SU-DHL-6 (cell line): ENCODE measurements at regions not wholly inside any gene's neighbourhood (a gene's known extent, or its start where the extent isn't known, plus 50 kb on each side); places are given as distances from the start of the nearest gene placed in this dataset.

Experiments
- H2AFZ ChIP-seq: fragments of 200-600 bp; sonication (generic); 2 replicates; pipeline ENCODE4 v1.6.1; 2014; ENCODE audit warnings: low read depth, mild to moderate bottlenecking, moderate library complexity, mixed read lengths, antibody characterized with exemption, low read length; ENCODE audit not compliant: severe bottlenecking
- H3F3A ChIP-seq: fragments of 200-600 bp; shearing (Covaris generic); 2 replicates; pipeline ENCODE4 v1.6.0; 2016; ENCODE audit warnings: antibody characterized with exemption, mild to moderate bottlenecking; ENCODE audit not compliant: insufficient read depth
- H3K27ac ChIP-seq: fragments of 200-600 bp; sonication (generic); 2 replicates; pipeline ENCODE4 v1.5.1; 2016; ENCODE audit warnings: low read depth, mild to moderate bottlenecking, low read length, moderate library complexity, mixed read lengths
- H3K27me3 ChIP-seq: fragments of 200-600 bp; sonication (generic), shearing (Covaris generic); 2 replicates; pipeline ENCODE4 v1.6.0; 2014; ENCODE audit warnings: mild to moderate bottlenecking, low read length
- H3K36me3 ChIP-seq: fragments of 200-600 bp; sonication (generic); 2 replicates; pipeline ENCODE4 v1.6.1; 2014; ENCODE audit warnings: mild to moderate bottlenecking, low read length, mixed read lengths
- H3K4me2 ChIP-seq: fragments of 300-600, 200-600 bp; shearing (Covaris generic), sonication (generic); 2 replicates; pipeline ENCODE4 v1.6.0; 2014; ENCODE audit warnings: low read length, low read depth, mild to moderate bottlenecking; ENCODE audit not compliant: poor library complexity, severe bottlenecking
- H3K4me3 ChIP-seq: fragments of 200-600 bp; sonication (generic); 2 replicates; pipeline ENCODE4 v1.5.1; 2014; ENCODE audit warnings: antibody characterized with exemption, low read length, mild to moderate bottlenecking, mixed read lengths; ENCODE audit not compliant: insufficient read depth, poor library complexity, severe bottlenecking
- H3K79me2 ChIP-seq: fragments of 200-600 bp; sonication (generic); 2 replicates; pipeline ENCODE4 v1.6.1; 2014; ENCODE audit warnings: mild to moderate bottlenecking, low read length, moderate library complexity; ENCODE audit not compliant: insufficient read depth
- H3K9ac ChIP-seq: fragments of 200-600 bp; sonication (generic); 2 replicates; pipeline ENCODE4 v1.7.0; 2014; ENCODE audit warnings: mild to moderate bottlenecking, low read length
- H3K9me2 ChIP-seq: fragments of 200-600 bp; sonication (generic); replicated peaks from 2 replicates; pipeline ENCODE4 v1.6.1; 2014; ENCODE audit warnings: low read length; ENCODE audit not compliant: insufficient read depth
- H3K9me3 ChIP-seq: fragments of 200-600 bp; sonication (generic); 2 replicates; pipeline ENCODE4 v1.6.1; 2014; ENCODE audit warnings: low read length, mixed read lengths; ENCODE audit not compliant: insufficient read depth
- H4K20me1 ChIP-seq: fragments of 200-600 bp; sonication (generic); 2 replicates; pipeline ENCODE4 v1.6.1; 2014; ENCODE audit warnings: low read depth, mild to moderate bottlenecking, antibody characterized with exemption, low read length, moderate library complexity, mixed read lengths
- EZH2phosphoT487 ChIP-seq: fragments of 200-600 bp; sonication (generic), shearing (Covaris generic); conservative IDR thresholded peaks from 2 replicates; pipeline ENCODE4 v1.6.1; 2018; ENCODE audit warnings: mild to moderate bottlenecking, antibody characterized with exemption, low read length, moderate library complexity, mixed read lengths
- TF ChIP-seq, protein P1 (sequence below): fragments of 200-600 bp; sonication (generic); IDR thresholded peaks from one replicate; pipeline ENCODE4 v1.5.1; 2017; ENCODE audit warnings: antibody characterized with exemption, mild to moderate bottlenecking, low read length, moderate library complexity; ENCODE audit not compliant: insufficient read depth, poor library complexity, severe bottlenecking

DNA sequence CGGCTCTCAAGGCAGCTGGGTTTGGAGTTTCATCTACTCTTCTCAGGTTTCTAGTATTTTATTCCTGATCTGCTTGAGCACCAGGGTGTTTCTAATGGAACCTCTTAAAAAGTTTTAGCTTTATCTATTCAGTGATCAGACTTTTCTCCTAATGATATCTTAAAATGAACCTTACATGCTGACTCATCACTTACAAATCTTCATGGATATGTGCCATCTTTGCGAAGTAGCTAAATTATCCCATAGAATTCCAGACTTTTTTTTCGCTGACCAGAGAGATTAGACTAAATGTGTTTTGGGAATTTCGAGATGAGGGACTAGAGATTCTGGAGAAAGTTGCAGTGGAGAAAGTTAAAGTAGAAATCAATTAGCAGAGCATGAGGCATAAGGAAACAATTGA lies 401.0 kb downstream of the GRB14 start:
- no peaks in the 10 kb centered on the region for H3K79me2 ChIP-seq
- no peak for TF ChIP-seq EZH2phosphoT487
- TF ChIP-seq, protein P1, sequence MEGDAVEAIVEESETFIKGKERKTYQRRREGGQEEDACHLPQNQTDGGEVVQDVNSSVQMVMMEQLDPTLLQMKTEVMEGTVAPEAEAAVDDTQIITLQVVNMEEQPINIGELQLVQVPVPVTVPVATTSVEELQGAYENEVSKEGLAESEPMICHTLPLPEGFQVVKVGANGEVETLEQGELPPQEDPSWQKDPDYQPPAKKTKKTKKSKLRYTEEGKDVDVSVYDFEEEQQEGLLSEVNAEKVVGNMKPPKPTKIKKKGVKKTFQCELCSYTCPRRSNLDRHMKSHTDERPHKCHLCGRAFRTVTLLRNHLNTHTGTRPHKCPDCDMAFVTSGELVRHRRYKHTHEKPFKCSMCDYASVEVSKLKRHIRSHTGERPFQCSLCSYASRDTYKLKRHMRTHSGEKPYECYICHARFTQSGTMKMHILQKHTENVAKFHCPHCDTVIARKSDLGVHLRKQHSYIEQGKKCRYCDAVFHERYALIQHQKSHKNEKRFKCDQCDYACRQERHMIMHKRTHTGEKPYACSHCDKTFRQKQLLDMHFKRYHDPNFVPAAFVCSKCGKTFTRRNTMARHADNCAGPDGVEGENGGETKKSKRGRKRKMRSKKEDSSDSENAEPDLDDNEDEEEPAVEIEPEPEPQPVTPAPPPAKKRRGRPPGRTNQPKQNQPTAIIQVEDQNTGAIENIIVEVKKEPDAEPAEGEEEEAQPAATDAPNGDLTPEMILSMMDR, result no peak
- H3K27ac ChIP-seq, result no peak overlapping the region
- H4K20me1 ChIP-seq, result no peaks in the 10 kb centered on the region
- H3K36me3 ChIP-seq, result no peaks in the 10 kb centered on the region
- H3K9me3 ChIP-seq, result no peaks in the 10 kb centered on the region
- no peak overlapping the region for H2AFZ ChIP-seq
- H3F3A ChIP-seq, result no peaks in the 10 kb centered on the region
- H3K27me3 ChIP-seq, result no peaks in the 10 kb centered on the region
- no peak overlapping the region for H3K4me3 ChIP-seq
- H3K9ac ChIP-seq, result no peak overlapping the region
- no peaks in the 10 kb centered on the region; the same call in 1 of the 2 replicates for H3K9me2 ChIP-seq
- no peak overlapping the region for H3K4me2 ChIP-seq

DNA sequence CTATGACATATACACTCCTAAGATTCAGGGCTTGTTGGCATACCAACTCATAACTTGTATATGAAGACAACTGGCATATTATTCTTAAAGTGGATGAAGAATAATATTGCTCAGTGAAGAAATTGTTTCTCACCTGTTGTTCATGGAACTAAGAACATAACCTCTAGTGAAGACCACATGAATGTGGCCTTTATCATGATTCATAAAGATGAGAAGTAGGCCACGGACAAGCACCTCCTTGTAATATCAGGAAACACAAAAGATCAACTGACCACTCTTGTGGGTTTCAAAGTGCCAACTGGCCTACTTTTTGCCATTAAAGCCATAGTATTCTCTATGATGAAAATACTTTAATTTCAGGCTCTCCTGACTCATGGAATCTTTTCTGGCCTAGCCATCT lies 407.4 kb downstream of the GRB14 start:
- Histone ChIP-seq H3K27me3 (no peaks in the 10 kb centered on the region), H3K36me3 (no peaks in the 10 kb centered on the region), H3F3A (no peaks in the 10 kb centered on the region), H4K20me1 (no peaks in the 10 kb centered on the region), H2AFZ (no peak overlapping the region), H3K9me3 (no peaks in the 10 kb centered on the region), H3K9ac (no peak overlapping the region), H3K9me2 (no peaks in the 10 kb centered on the region; the same call in 1 of the 2 replicates), H3K4me2 (no peak overlapping the region), H3K79me2 (no peaks in the 10 kb centered on the region), H3K4me3 (no peak overlapping the region), H3K27ac (no peak overlapping the region)
- TF ChIP-seq, protein P1, result no peak
- no peak for TF ChIP-seq EZH2phosphoT487

DNA sequence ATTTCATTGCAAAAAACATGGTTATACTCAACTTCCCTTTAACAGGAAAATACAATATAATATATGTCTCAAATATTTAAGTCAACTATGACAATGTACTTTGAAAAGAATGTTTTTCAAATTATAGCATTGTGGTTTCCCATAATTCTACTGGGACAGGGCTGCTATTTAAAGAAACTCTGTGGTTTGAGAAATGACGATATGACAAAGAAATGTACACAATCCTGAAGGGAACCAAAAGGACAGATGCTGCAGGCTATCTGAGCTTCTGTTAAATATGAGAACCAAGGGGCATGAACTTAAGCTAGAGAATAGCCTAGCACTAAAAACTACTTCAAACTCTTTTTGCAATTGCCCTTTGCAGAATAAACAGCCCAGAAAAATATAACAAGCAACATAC lies 415.9 kb downstream of the GRB14 start:
- H3K9me2 ChIP-seq, result no peaks in the 10 kb centered on the region
- H3K27ac ChIP-seq, result no peak overlapping the region
- H3K4me3 ChIP-seq, result no peak overlapping the region
- no peaks in the 10 kb centered on the region for H3K79me2 ChIP-seq
- no peaks in the 10 kb centered on the region for H3K9me3 ChIP-seq
- no peaks in the 10 kb centered on the region for H3K27me3 ChIP-seq
- no peaks in the 10 kb centered on the region for H3K36me3 ChIP-seq
- H3F3A ChIP-seq, result no peaks in the 10 kb centered on the region
- no peak overlapping the region for H2AFZ ChIP-seq
- no peak overlapping the region for H3K4me2 ChIP-seq
- no peaks in the 10 kb centered on the region for H4K20me1 ChIP-seq
- no peak for TF ChIP-seq EZH2phosphoT487
- TF ChIP-seq, protein P1, result no peak
- H3K9ac ChIP-seq, result no peak overlapping the region
